ENCODE measurements at regions not wholly inside any gene's neighbourhood (a gene's known extent, or its start where the extent isn't known, plus 50 kb on each side); places are given as distances from the start of the nearest gene placed in this dataset.

DNA sequence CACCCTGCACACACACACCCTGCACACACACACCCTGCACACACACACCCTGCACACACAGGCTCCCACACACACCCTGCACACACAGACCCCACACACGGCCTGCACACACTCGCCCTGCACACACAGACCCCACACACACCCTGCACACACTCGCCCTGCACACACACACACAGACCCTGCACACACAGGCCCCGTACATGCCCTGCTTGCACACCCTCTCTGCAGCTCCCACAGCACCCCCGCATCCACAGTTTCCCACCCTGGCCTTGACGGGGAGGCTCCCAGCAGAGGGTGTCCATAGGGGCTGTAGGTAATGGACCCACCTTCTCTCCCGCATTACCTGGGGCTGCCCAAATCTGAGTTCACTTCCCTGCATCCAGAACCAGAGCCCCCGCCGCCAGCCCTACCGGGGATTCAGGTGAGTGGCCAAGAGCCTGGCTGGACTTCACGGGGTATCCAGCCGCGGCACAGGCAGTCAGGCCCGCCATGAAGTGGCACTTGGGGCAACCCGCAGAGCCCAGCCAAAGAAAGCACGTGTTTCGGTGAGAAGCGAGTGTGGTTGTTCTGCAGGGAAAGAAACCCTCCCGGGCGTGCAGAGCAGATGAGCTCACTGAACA lies 88.6 kb upstream of the GPC1 start:
- Histone ChIP-seq H3K4me1 (peaks cover 0 to 2% (median 0%) of the 10 kb centered on the region in 4 donors), H3K36me3 (no peaks in the 10 kb centered on the region), H3K27ac (no peak overlapping the region), H3K27me3 (no peaks in the 10 kb centered on the region), H3K9me3 (no peaks in the 10 kb centered on the region), H3K4me3 (no peak overlapping the region)
- in situ Hi-C loops (cut with MboI; ENCODE audit: low pct_ligation_motif_present in 1 of 4, low pct_unique_long_range_greater_than_20kb in 1 of 4, low sequenced_read_pairs in 3 of 4) (no loop called here), intact Hi-C loops (cut with DNase I; ENCODE audit: low total_unique reads) (no loop called here)
- WGBS, 2 donors (ENCODE audit: low coverage in 1 of 2): 86% methylated on average over 20 of the region's 20 CpGs; no CpG with 5 or more reads in 1 of the 2 donors
- DNase-seq: no peak
- TF ChIP-seq POLR2AphosphoS5 (IDR thresholded peaks at IDR 0.05): no peak
- TF ChIP-seq POLR2A (IDR thresholded peaks at IDR 0.05): no peak
- no peak for TF ChIP-seq EP300 (IDR thresholded peaks at IDR 0.05; ENCODE audit: low read depth)
- TF ChIP-seq, protein P1, sequence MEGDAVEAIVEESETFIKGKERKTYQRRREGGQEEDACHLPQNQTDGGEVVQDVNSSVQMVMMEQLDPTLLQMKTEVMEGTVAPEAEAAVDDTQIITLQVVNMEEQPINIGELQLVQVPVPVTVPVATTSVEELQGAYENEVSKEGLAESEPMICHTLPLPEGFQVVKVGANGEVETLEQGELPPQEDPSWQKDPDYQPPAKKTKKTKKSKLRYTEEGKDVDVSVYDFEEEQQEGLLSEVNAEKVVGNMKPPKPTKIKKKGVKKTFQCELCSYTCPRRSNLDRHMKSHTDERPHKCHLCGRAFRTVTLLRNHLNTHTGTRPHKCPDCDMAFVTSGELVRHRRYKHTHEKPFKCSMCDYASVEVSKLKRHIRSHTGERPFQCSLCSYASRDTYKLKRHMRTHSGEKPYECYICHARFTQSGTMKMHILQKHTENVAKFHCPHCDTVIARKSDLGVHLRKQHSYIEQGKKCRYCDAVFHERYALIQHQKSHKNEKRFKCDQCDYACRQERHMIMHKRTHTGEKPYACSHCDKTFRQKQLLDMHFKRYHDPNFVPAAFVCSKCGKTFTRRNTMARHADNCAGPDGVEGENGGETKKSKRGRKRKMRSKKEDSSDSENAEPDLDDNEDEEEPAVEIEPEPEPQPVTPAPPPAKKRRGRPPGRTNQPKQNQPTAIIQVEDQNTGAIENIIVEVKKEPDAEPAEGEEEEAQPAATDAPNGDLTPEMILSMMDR (IDR thresholded peaks at IDR 0.05): no peak

DNA sequence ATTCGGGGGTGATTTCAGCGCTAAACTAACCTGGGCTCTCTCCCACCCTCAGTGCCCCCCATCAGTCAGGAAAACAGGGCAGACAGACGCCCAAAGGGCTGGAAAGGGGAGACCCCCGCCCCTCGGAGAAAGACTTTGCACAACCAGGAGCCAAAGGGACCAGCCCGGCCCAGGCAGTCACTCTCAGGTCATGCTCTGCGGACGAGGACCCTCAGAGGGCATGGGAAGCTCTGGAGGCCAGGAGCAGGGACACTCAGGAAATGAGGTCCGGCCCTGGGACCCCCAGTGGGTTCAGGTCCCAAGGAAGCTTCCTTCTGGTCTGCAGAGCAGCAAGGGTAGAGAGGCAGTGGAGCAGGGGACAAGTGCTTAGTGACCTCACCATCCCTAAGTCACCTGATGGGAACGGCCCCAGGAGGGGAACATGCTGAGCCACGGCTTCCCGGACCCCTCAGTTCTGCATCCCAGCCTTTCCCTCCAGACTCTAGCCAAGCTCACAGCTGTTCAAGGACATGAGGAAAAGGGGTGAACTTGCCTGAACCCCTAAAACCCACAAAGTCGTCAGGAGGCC lies 88.0 kb upstream of the GPC1 start:
- in situ Hi-C loops (cut with MboI; ENCODE audit: low pct_ligation_motif_present in 1 of 4, low pct_unique_long_range_greater_than_20kb in 1 of 4, low sequenced_read_pairs in 3 of 4) (no loop called here), intact Hi-C loops (cut with DNase I; ENCODE audit: low total_unique reads) (no loop called here)
- Histone ChIP-seq H3K4me3 (no peak overlapping the region), H3K27me3 (no peaks in the 10 kb centered on the region), H3K27ac (no peak overlapping the region), H3K9me3 (no peaks in the 10 kb centered on the region), H3K36me3 (no peaks in the 10 kb centered on the region), H3K4me1 (peaks cover 0 to 2% (median 0%) of the 10 kb centered on the region in 4 donors)
- DNase-seq: no peak
- WGBS, 2 donors (ENCODE audit: low coverage in 1 of 2): 77% methylated on average over 13 of the region's 13 CpGs; no CpG with 5 or more reads in 1 of the 2 donors
- no peak for TF ChIP-seq POLR2AphosphoS5 (IDR thresholded peaks at IDR 0.05)
- no peak for TF ChIP-seq EP300 (IDR thresholded peaks at IDR 0.05; ENCODE audit: low read depth)
- no peak for TF ChIP-seq POLR2A (IDR thresholded peaks at IDR 0.05)
- TF ChIP-seq, protein P1 (IDR thresholded peaks at IDR 0.05): no peak

DNA sequence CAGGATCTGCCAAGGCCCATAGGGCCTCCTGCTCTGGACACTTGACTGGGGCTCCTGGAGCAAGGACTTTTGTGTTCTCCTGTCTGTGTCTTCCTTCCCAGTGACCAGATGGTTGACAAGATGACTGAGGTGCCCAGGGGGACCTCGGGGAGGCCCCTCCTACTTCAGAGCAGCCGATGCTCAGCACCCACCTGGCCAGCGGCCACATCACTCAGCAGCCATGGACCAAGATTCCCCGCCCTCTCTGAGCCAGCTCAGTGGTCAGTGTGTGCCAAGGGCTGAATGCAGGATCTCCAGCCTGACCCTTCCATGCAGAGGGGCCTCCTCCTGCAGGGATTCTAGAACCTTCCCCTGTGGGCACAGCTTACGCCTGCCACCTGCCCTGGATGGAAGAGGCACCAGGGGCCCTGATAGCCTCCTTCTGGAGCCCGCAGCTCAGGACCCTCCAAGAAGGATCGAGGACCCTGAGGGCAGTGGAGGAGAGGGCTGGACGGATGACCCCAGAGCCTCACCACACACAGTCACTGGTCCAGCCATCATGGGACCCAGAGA lies 87.4 kb upstream of the GPC1 start:
- Histone ChIP-seq H3K4me3 (no peak overlapping the region), H3K4me1 (peaks cover 0 to 2% (median 0%) of the 10 kb centered on the region in 4 donors), H3K9me3 (no peaks in the 10 kb centered on the region), H3K27me3 (no peaks in the 10 kb centered on the region), H3K27ac (no peak overlapping the region), H3K36me3 (no peaks in the 10 kb centered on the region)
- WGBS, 2 donors (ENCODE audit: low coverage in 1 of 2): 77 to 82% methylated on average over 4 to 7 of the region's 8 CpGs
- TF ChIP-seq EP300 (IDR thresholded peaks at IDR 0.05; ENCODE audit: low read depth): no peak
- TF ChIP-seq, protein P1 (IDR thresholded peaks at IDR 0.05): no peak
- no peak for TF ChIP-seq POLR2AphosphoS5 (IDR thresholded peaks at IDR 0.05)
- no peak for TF ChIP-seq POLR2A (IDR thresholded peaks at IDR 0.05)
- intact Hi-C loops (cut with DNase I; ENCODE audit: low total_unique reads) (no loop called here), in situ Hi-C loops (cut with MboI; ENCODE audit: low pct_ligation_motif_present in 1 of 4, low pct_unique_long_range_greater_than_20kb in 1 of 4, low sequenced_read_pairs in 3 of 4) (no loop called here)
- no peak for DNase-seq

DNA sequence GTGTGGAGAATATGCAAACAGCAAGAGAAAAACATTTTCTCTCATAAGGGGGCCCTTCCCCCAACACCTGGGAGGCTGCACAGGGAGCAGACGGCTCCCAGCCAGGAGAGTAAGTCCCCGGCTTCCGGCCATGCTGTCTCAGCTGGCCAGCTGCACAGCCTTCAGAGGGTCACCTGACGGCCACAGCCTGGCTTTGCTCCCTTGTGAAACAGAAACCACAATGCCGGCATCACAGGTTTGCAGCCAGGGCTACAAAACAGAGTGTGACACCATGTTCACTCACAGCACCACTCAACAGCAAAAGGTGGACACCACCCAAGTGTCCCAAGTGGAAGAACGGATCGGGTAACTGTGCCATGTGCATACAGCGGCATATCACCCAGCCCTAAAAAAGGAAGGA lies 86.9 kb upstream of the GPC1 start:
- H3K27ac ChIP-seq: no peak overlapping the region
- no peak for DNase-seq
- H3K9me3 ChIP-seq: no peaks in the 10 kb centered on the region
- peaks cover 0 to 2% (median 0%) of the 10 kb centered on the region in 4 donors for H3K4me1 ChIP-seq
- TF ChIP-seq POLR2AphosphoS5 (IDR thresholded peaks at IDR 0.05): no peak
- TF ChIP-seq POLR2A (IDR thresholded peaks at IDR 0.05): no peak
- TF ChIP-seq EP300 (IDR thresholded peaks at IDR 0.05; ENCODE audit: low read depth): no peak
- TF ChIP-seq, protein P1 (IDR thresholded peaks at IDR 0.05): no peak
- 60% methylated on average over 8 of the region's 8 CpGs; no CpG with 5 or more reads in 1 of the 2 donors for WGBS, 2 donors (ENCODE audit: low coverage in 1 of 2)
- intact Hi-C loops (cut with DNase I; ENCODE audit: low total_unique reads): no loop called here
- no peaks in the 10 kb centered on the region for H3K27me3 ChIP-seq
- in situ Hi-C loops (cut with MboI; ENCODE audit: low pct_ligation_motif_present in 1 of 4, low pct_unique_long_range_greater_than_20kb in 1 of 4, low sequenced_read_pairs in 3 of 4): no loop called here
- H3K4me3 ChIP-seq: no peak overlapping the region
- no peaks in the 10 kb centered on the region for H3K36me3 ChIP-seq
